ENCODE measurements at regions not wholly inside any gene's neighbourhood (a gene's known extent, or its start where the extent isn't known, plus 50 kb on each side); places are given as distances from the start of the nearest gene placed in this dataset.

DNA sequence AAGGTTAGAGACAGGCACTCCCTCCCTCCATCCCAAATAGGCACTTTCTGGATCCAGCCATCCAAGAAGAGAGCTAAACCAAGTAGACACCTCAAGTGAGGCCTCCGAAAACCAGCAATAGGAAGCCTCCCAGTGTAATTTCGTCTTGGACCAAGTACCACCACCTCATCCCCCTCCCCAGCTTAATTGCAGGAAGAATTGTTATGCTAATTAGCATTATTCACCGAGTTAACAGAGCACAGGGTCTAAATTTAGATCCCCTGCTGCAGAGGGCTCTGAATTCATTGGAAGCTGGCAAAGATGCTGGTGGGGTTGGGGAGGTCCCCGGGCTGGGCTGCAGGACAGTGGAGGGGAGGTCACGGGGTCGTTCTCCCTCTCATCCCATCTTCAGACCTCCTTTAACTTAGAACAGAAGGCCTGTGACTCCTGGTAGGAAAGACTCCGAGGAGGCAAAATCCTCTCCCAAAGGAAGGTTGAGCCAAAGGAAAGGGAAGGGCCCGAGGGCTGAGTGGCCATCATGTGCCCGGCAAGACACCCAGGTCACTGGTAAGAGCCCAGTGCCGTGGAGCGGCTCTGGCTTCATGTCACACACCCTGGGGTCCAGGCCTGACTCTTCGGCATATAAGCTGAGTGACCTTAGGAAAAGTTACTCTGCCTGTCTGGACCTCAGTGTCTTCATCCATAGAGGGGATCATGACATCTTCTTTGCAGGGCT lies 209.2 kb upstream of the GRIK3 start:
- no peak for DNase-seq

GRCh38 chr1:37244083-37244480 lies 209.8 kb upstream of the GRIK3 start:
- no peak for DNase-seq

GRCh38 chr1:37244815-37245214 lies 210.5 kb upstream of the GRIK3 start:
- no peak for DNase-seq

DNA sequence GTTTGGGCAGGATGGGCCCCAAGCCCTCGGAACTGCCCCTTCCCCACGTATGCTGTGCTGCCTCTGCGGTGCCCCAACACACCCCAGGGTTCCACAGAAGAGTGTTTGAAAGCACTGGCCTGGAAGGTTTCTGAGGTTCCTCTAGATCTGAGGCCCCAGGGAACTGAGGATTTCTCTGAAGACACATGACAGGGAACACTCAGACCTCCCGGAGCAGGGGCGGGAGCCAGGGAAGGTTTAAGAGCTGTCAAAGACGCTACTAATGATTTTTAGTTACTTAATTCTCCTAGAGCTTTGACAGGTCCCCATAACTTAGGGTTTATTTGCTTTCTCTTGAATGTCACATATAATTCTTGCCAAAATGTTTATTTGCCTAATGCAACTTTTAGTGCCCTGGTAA lies 212.3 kb upstream of the GRIK3 start:
- DNase-seq: no peak

GRCh38 chr1:37250371-37250770 lies 216.1 kb upstream of the GRIK3 start:
- no peak for DNase-seq

GRCh38 chr1:37255136-37255795 lies 219.1 kb upstream of the ZC3H12A start:
- no peak for DNase-seq

DNA sequence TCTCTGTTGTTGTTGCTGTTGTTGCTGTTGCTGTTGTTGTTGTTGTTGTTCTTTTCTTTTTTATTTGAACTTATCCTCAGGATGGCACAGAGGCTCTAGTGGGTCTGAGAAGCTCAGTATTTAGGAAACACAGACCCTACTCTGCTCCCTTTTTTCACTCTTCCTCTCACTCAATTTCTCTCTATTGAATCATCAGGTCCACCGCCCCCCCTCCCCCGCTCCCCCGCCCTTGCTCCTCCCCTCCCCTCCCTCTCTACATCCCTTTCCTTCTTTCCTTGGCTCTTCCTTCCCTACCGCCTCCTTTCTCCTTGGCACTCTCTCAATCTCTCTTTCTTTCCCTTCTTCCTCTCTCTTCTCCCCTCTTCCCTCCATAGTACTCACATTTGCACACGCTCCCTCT lies 218.5 kb upstream of the ZC3H12A start:
- DNase-seq: no peak

- no peak for DNase-seq
These were observed 216.7 kb upstream of the ZC3H12A start for GRCh38 chr1:37257646-37258045.

DNA sequence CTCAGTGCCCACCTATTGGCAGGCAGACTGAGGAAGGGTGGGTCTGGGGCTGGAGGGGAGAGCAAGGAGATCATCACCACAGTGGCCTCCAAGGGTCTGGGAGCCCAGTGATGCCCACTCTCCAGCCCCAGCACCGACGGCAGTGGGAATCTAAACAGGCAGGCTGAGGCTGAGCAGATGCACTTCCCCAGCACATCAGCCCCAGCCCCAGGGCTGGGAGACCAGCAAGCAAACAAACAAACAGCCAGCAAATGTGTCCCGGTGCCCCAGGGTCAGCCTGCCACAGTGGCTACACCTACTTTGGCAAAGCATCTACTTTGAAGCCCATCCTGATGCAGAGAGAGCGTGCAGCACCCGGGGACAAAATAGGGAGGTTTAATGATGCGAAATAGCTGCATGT lies 216.3 kb upstream of the ZC3H12A start:
- no peak for DNase-seq

- DNase-seq: no peak
These were observed 215.4 kb upstream of the ZC3H12A start for GRCh38 chr1:37259019-37259418.

DNA sequence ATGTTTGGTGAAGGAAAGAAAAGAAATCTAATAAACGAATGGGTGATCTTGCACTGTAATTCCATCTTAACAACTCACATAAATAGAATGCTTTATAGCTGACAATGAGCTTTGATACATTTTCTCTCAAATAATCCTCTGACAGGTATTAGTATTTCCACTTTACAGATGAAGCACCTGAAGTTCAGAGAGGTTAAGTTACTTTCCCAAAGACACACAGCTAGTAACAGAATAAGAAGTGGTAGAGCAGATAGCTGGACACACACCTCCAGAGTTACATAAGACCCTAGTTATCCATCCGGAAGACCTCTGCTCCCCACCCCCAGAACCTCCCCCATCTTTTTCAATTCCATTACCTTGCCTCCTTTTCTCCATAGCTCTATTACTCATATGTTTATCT lies 213.3 kb upstream of the ZC3H12A start:
- DNase-seq: no peak

DNA sequence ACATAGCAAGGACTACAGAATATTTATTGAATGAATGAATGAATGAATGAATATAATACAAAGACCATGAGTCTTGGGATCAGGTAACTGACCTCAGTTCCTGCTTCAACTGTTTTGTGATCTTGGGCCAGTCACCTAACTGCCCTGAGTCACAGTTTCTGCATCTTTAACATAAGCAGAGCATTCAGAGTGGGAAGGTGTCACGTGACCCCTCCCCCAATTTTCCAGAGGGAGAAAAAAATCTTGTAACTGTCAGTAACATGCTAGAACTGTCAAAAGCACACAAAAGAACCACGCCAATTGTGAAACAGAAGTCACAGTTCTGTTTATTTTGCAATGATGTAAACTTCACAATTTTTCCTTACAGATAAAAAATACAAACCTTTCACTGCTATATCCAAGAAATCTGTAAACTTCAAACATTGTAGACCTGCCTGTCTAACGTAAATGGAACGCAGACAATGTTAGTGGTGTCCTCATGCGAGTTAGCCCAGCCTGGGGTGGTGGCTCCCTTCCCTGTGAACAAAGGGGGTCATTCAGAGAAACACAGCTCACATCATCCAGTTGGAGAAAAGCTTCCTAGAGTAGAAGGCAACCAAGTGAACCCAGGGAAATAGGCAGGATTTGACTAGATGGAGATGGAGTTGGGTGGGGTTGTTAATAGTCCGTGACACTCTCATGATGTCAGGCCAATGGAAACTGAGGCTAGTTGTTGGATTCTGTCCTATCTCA lies 211.8 kb upstream of the ZC3H12A start:
- DNase-seq: no peak

DNA sequence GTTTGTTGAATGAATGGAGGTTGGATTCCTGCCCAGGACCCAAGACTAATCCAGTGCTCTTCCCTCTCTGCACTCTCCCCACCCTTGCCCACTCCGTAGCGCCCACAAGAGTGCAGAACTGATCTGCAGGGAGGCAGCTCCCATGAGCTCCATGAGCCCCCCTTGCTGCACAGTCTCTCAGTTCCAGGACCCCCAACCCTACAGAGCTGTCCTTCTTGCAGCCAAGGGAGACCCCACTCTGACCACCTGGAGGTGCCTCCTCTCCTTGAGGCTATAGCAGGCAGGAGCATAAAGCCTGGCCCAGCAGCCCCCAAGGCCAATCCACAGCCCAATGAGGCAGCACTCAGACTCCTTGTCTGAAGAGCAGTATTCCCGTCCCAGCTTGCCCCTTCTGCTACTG lies 209.2 kb upstream of the ZC3H12A start:
- no peak for DNase-seq

DNA sequence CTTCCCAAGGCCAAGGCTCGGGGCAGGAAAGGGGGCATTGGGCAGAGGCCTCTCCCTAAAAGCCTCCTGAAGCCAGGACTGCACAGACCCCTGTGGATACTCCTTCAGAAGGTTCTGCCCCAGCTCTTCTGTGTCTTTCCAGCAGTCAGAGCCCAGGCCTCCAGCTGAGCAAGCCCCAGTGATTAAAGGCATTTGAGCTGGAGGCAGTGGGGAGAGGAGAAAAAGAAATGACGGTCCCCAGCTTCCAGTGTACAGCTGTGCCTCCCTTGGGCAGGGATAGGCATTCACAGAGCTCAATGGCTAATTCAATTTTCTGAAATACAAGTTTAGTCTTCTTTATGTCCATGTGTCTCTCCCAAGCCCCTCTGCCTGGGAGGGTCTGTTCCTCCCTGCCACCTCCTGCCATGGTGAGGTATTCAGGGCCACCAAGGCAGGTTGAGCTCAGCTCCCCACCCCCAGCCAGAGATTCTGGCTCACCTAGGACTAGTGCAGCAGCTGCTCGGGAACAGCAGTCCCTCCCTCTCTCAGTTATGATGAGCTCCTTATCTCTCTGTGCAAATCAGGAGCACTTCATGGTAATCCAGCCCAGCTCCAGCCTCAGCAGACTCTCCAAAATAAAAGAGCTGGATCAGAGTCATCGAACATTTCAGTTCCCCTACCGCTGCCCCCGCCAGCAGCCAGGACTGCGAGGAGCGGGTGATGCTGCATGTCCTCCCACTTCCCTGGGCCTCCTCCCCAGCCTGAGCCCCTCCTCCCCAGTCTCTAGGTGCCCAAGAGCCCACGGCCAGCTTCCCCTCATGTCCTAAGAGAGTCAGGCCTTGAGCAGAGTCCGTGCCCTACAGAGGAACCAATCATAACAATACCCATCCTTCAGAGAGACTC lies 208.4 kb upstream of the ZC3H12A start:
- no peak for DNase-seq

GRCh38 chr1:37267111-37267835 lies 207.1 kb upstream of the ZC3H12A start:
- no peak for DNase-seq

- no peak for DNase-seq
These were observed 203.7 kb upstream of the ZC3H12A start for GRCh38 chr1:37270639-37271038.

DNA sequence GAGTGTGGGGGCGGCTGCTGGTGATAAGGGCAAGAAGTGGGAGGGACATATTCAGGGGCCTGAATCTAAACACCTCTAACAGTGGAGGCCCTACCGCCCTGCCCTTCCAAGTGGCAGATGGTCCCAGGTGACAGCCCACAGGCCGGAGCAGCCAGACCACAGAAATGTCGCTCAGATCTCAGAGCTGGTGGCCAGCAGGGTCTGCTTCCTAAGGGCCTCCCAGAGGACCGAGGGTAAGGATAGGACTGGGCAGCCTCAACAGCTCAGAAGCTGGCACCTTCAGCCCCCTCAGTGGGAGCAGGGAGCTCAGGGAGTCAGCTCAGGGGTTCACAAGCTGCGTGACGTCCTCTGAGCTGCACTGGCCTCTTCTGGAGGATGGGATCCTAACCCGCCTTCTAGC lies 201.8 kb upstream of the ZC3H12A start:
- no peak for DNase-seq

GRCh38 chr1:37274486-37274885 lies 199.9 kb upstream of the ZC3H12A start:
- no peak for DNase-seq

- DNase-seq: no peak
These were observed 199.3 kb upstream of the ZC3H12A start for GRCh38 chr1:37274938-37275631.

- no peak for DNase-seq
These were observed 197.0 kb upstream of the ZC3H12A start for GRCh38 chr1:37277366-37277765.

- no peak for DNase-seq
These were observed 193.0 kb upstream of the ZC3H12A start for GRCh38 chr1:37281354-37281753.

- no peak for DNase-seq
These were observed 191.6 kb upstream of the ZC3H12A start for GRCh38 chr1:37282764-37283163.

Data from CD4-positive, alpha-beta T cell treated with Interleukin-17A for 1 hour (primary cell).